ENCODE measurements at regions not wholly inside any gene's neighbourhood (a gene's known extent, or its start where the extent isn't known, plus 50 kb on each side); places are given as distances from the start of the nearest gene placed in this dataset.

- no peak overlapping the region for H3K27ac ChIP-seq (ENCODE audit: low read depth)
- no peaks in the 10 kb centered on the region for H3K4me1 ChIP-seq (ENCODE audit: insufficient read depth)
- TF ChIP-seq REST (IDR thresholded peaks at IDR 0.05; ENCODE audit: unreplicated experiment), result no peak
- TF ChIP-seq ZNF462 (CRISPR knock-in tag; IDR thresholded peaks at IDR 0.05), result no peak
- TF ChIP-seq STAT1 (IDR thresholded peaks at IDR 0.05; ENCODE audit: unreplicated experiment), result no peak
- no peak for TF ChIP-seq CREB1 (CRISPR knock-in tag; IDR thresholded peaks at IDR 0.05; ENCODE audit: low read depth)
- no peak for TF ChIP-seq EZH2phosphoT487 (IDR thresholded peaks at IDR 0.05; ENCODE audit: unreplicated experiment)
- no peak for TF ChIP-seq JUNB (IDR thresholded peaks at IDR 0.05; ENCODE audit: unreplicated experiment)
- no peak for TF ChIP-seq NANOG (IDR thresholded peaks at IDR 0.05; ENCODE audit: borderline replicate concordance)
- no peak for TF ChIP-seq ZNF114 (CRISPR knock-in tag; IDR thresholded peaks at IDR 0.05)
- no peak for TF ChIP-seq EZH2 (IDR thresholded peaks at IDR 0.05; ENCODE audit: low read depth, unreplicated experiment)
- TF ChIP-seq ETS1 (IDR thresholded peaks at IDR 0.05), result no peak
- no peak overlapping the region for H3K4me2 ChIP-seq
- no peaks in the 10 kb centered on the region; the same call in 2 of the 3 replicates for H3K4me1 Mint-ChIP-seq
- no peak overlapping the region for H2AFZ ChIP-seq
- no peaks in the 10 kb centered on the region for H3K36me3 ChIP-seq (ENCODE audit: insufficient read depth)
- H3K4me3 Mint-ChIP-seq, result no peak overlapping the region
- H3K79me2 ChIP-seq (replicated peaks; ENCODE audit: insufficient read depth), result no peaks in the 10 kb centered on the region
- no peaks in the 10 kb centered on the region for H3K9me3 Mint-ChIP-seq
- H3K27me3 Mint-ChIP-seq (ENCODE audit: insufficient read depth, low read depth, poor library complexity), result no peaks in the 10 kb centered on the region
- no peaks in the 10 kb centered on the region for H3F3A ChIP-seq (replicated peaks; ENCODE audit: low read depth)
- ATAC-seq (no peak), DNase-seq (ENCODE audit: low spot score) (no peak)
- no peaks in the 10 kb centered on the region for H3K9me2 ChIP-seq (ENCODE audit: insufficient read depth)
- H3K4me3 ChIP-seq, result no peak overlapping the region
- no peaks in the 10 kb centered on the region; the same call in 1 of the 2 replicates for H4K20me1 ChIP-seq (replicated peaks; ENCODE audit: insufficient read depth)
- no peaks in the 10 kb centered on the region for H3K27me3 ChIP-seq (ENCODE audit: insufficient read depth)
- H3K36me3 Mint-ChIP-seq (ENCODE audit: low read depth), result no peaks in the 10 kb centered on the region
- no peak overlapping the region; the same call in 1 of the 2 replicates for H3K27ac Mint-ChIP-seq
These were observed 86.4 kb upstream of the SLC35G4 start for GRCh38 chr18:11522992-11523391.
